Mesenchymal stem cell (in vitro differentiated cells and primary cell): ENCODE measurements at regions not wholly inside any gene's neighbourhood (a gene's known extent, or its start where the extent isn't known, plus 50 kb on each side); places are given as distances from the start of the nearest gene placed in this dataset.
"Not testable (repeated sequence)": the region's sequence is repeated elsewhere in the genome, so short reads cannot be mapped to it uniquely, and the experiment has no call there.

Experiments used
- DNase-seq: peaks from one replicate; pipeline ENCODE4 v3.0.0-alpha.2; 2013
- H2AFZ ChIP-seq: one replicate; pipeline ENCODE4 v1.6.1; 2013; ENCODE audit warnings: low read depth, mild to moderate bottlenecking, control low read depth, inconsistent platforms, low read length, moderate library complexity
- H2AK5ac ChIP-seq: 2 replicates; pipeline ENCODE4 v1.6.1; 2013; ENCODE audit warnings: low read length, moderate library complexity, mild to moderate bottlenecking, inconsistent platforms; ENCODE audit not compliant: severe bottlenecking
- H2BK120ac ChIP-seq: one replicate; pipeline ENCODE4 v1.6.1; 2013; ENCODE audit warnings: low read depth, mild to moderate bottlenecking, inconsistent platforms, low read length, moderate library complexity
- H2BK12ac ChIP-seq, 2 experiments: one replicate each; pipeline ENCODE4 v1.6.1; 2013; ENCODE audit warnings: inconsistent platforms in 2 of 2, low read length in 2 of 2, mild to moderate bottlenecking in 2 of 2, moderate library complexity in 2 of 2, control low read depth in 1 of 2
- H2BK15ac ChIP-seq: one replicate; pipeline ENCODE4 v1.6.1; 2013; ENCODE audit warnings: mild to moderate bottlenecking, low read depth, inconsistent platforms; ENCODE audit not compliant: poor library complexity, severe bottlenecking
- H2BK5ac ChIP-seq: 2 replicates; pipeline ENCODE4 v1.6.1; 2013; ENCODE audit warnings: low read depth, mild to moderate bottlenecking, low read length, control low read depth, inconsistent platforms; ENCODE audit not compliant: poor library complexity, severe bottlenecking
- H3K14ac ChIP-seq, 2 experiments: one replicate each; pipeline ENCODE4 v1.6.1; 2013; ENCODE audit warnings: inconsistent platforms in 2 of 2, low read length in 2 of 2, control low read depth in 1 of 2, mild to moderate bottlenecking in 1 of 2, moderate library complexity in 1 of 2
- H3K18ac ChIP-seq, 2 experiments: one replicate each; pipeline ENCODE4 v1.6.1; 2013; ENCODE audit warnings: inconsistent platforms in 2 of 2, low read length in 2 of 2, control low read depth in 1 of 2, low read depth in 1 of 2, mild to moderate bottlenecking in 1 of 2
- H3K23ac ChIP-seq, 2 experiments: one replicate each; pipeline ENCODE4 v1.6.1; 2013; ENCODE audit warnings: inconsistent platforms in 2 of 2, low read length in 2 of 2, mild to moderate bottlenecking in 2 of 2, moderate library complexity in 2 of 2, control low read depth in 1 of 2
- H3K27ac ChIP-seq: 2 replicates; pipeline ENCODE4 v1.5.1; 2013; ENCODE audit warnings: mild to moderate bottlenecking, moderate library complexity, low read length, control low read depth, inconsistent platforms; ENCODE audit not compliant: poor library complexity, severe bottlenecking
- H3K27me3 ChIP-seq, 2 experiments: 2 replicates each; pipeline versions ENCODE4 v1.6.1 to v1.7.0; 2013; ENCODE audit warnings: low read length in 2 of 2, mild to moderate bottlenecking in 2 of 2, moderate library complexity in 2 of 2, control low read depth in 1 of 2, inconsistent platforms in 1 of 2; ENCODE audit not compliant: control insufficient read depth in 1 of 2, insufficient read depth in 1 of 2
- H3K36me3 ChIP-seq, 2 experiments: 2 replicates each; pipeline versions ENCODE4 v1.6.1 to v1.7.0; 2013; ENCODE audit warnings: low read length in 2 of 2, control low read depth in 1 of 2, inconsistent platforms in 1 of 2, low read depth in 1 of 2, mild to moderate bottlenecking in 1 of 2; ENCODE audit not compliant: insufficient read depth in 2 of 2, control insufficient read depth in 1 of 2
- H3K4ac ChIP-seq, 2 experiments: one replicate each; pipeline ENCODE4 v1.6.1; 2013; ENCODE audit warnings: inconsistent platforms in 2 of 2, low read length in 2 of 2, mild to moderate bottlenecking in 2 of 2, moderate library complexity in 2 of 2, control low read depth in 1 of 2, low read depth in 1 of 2
- H3K4me1 ChIP-seq: 2 replicates; pipeline ENCODE4 v1.6.1; 2013; ENCODE audit warnings: low read depth, low read length, control low read depth; ENCODE audit not compliant: control insufficient read depth, insufficient read depth
- H3K4me2 ChIP-seq: 2 replicates; pipeline ENCODE4 v1.6.1; 2013; ENCODE audit warnings: low read length, mild to moderate bottlenecking, inconsistent platforms; ENCODE audit not compliant: poor library complexity, severe bottlenecking
- H3K4me3 ChIP-seq, 2 experiments: 2 replicates each; pipeline versions ENCODE4 v1.5.1 to v1.7.0; 2013; ENCODE audit warnings: low read length in 2 of 2, mild to moderate bottlenecking in 2 of 2, control low read depth in 1 of 2, low read depth in 1 of 2; ENCODE audit not compliant: insufficient read depth in 1 of 2
- H3K79me1 ChIP-seq: replicated peaks from 2 replicates; pipeline ENCODE4 v1.6.1; 2013; ENCODE audit warnings: mild to moderate bottlenecking, control low read depth, low read length, inconsistent platforms; ENCODE audit not compliant: poor library complexity, severe bottlenecking
- H3K9ac ChIP-seq: 2 replicates; pipeline ENCODE4 v1.7.0; 2013; ENCODE audit warnings: mild to moderate bottlenecking, low read length, moderate library complexity
- H3K9me3 ChIP-seq: 2 replicates; pipeline ENCODE4 v1.7.0; 2013; ENCODE audit warnings: mild to moderate bottlenecking, low read length; ENCODE audit not compliant: control insufficient read depth
- H4K8ac ChIP-seq: one replicate; pipeline ENCODE4 v1.6.1; 2013; ENCODE audit warnings: inconsistent platforms, mild to moderate bottlenecking, low read length, moderate library complexity
- H4K91ac ChIP-seq: one replicate; pipeline ENCODE4 v1.6.1; 2013; ENCODE audit warnings: mild to moderate bottlenecking, low read length, inconsistent platforms
- whole genome bisulfite sequencing: methylation state at CpG from one replicate; pipeline ENCODE4 v1.1.7; 2013; ENCODE audit warnings: mixed read lengths; 5-methylcytosine and 5-hydroxymethylcytosine counted together

DNA sequence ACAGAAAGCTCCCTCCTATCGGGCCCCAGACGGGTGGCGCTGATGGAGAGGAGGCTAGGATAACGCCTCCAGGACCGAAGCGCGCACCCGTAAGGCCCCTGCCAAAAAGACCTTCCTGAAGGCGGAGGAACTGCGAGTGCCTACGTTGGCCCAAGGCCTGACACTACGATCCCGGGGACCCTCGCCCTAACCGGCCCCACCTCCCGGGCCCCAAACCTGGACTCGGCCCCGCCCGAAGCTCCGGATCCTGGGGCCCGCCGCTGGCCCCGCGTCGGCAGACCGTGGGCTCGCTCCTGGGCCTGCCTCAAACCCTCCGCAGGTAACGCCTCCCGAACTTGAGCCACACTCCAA, 53.6 kb upstream of the ROPN1B start:
- H4K91ac ChIP-seq: peak overlapping the region; percentile 50
- H2AK5ac ChIP-seq, H2BK120ac ChIP-seq, H2BK5ac ChIP-seq, H3K4me1 ChIP-seq, H3K36me3 ChIP-seq, H3K27me3 ChIP-seq, DNase-seq, H3K23ac ChIP-seq, H3K79me1 ChIP-seq, H3K9me3 ChIP-seq, H3K14ac ChIP-seq, H2BK12ac ChIP-seq: not testable (repeated sequence)
- H2AFZ ChIP-seq: peak overlapping the region; percentile 63
- H2BK15ac ChIP-seq: peak overlapping the region; percentile 44
- H3K4me3 ChIP-seq: peak overlapping the region; percentile 60 to 85
- H3K4me2 ChIP-seq: peak overlapping the region; percentile 84
- under 1% methylated on average over 24 of the region's 30 CpGs for WGBS
- peak overlapping the region; percentile 72 for H3K27ac ChIP-seq
- peak overlapping the region; percentile 90 for H3K9ac ChIP-seq
- peak overlapping the region; percentile 43 to 87 for H3K18ac ChIP-seq
- H3K4ac ChIP-seq: peak overlapping the region in 1 of 2 experiments; percentile 49
- peak overlapping the region; percentile 19 for H4K8ac ChIP-seq

DNA sequence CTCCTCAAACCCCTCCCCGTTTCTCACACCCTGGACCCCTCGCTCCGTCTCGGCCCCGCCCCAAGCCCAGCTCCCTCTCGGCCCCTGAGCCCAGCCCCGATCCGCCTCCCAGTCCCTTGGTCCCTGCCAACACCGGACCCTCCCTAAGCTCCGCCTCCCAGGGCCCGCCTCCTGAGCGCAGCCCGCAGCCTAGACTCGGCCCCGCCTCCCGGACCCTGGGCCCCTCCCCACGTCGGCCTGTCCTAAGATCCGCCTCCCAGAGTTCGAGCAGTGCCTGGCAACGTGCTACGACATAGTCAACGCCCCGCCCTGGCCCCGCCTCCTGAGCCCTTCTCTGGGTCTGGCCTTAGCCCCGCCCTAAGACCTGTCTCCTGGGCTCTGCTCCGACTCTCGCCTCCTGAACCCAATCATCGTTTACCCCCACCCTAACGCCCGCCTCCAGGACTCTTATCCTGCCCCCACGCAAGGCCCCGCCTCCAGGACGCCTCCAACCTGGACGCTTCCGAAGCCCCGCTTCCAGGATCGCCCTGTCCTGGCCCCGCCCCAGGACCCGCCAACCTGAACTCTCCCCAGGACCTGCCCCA, 53.1 kb upstream of the ROPN1B start:
- H4K91ac ChIP-seq, H3K4me1 ChIP-seq, H3K18ac ChIP-seq, H3K36me3 ChIP-seq, H3K9me3 ChIP-seq, H3K4ac ChIP-seq, H3K23ac ChIP-seq, H3K27me3 ChIP-seq, H2BK5ac ChIP-seq, H2BK12ac ChIP-seq, H3K14ac ChIP-seq, H2BK120ac ChIP-seq, H2AK5ac ChIP-seq, H2AFZ ChIP-seq, H4K8ac ChIP-seq, H3K27ac ChIP-seq, H3K4me2 ChIP-seq, H3K79me1 ChIP-seq, H2BK15ac ChIP-seq: not testable (repeated sequence)
- peak overlapping the region; percentile 90 for H3K9ac ChIP-seq
- H3K4me3 ChIP-seq: peak overlapping the region; percentile 60 to 85
- peak; percentile 99 for DNase-seq
- WGBS: 1% methylated on average over 40 of the region's 40 CpGs

DNA sequence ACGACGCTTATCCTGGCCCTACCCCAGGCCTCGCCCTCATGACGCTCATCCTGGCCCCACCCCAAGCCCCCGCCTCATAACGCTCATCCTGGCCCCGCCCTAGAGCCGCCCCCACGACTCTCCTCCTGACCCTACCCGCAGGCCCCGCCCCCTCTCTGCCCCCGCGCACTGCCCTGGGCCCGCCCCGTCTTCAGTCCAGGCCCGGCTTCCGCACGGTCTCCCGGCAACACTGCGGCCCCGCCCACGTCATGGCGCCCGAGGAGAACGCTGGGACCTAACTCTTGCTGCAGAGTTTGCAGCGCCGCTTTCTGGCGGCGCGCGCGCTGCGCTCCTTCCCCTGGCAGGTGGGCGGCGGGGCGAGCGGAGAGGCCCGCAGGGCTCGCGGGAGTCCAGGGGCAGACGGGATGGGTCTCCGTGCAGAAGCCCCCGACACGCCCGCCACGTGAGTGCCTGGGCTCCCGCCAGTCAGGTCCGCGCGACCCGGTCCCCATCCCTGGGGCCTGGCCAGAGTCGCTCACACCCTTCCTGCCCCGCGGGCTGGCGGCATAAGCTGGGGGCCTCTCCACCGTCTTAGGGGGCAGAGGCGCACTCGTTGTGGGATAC, 52.5 kb upstream of the ROPN1B start:
- H3K14ac ChIP-seq: no peak overlapping the region
- no peaks in the 10 kb centered on the region for H3K27me3 ChIP-seq
- peak overlapping the region; percentile 5 for H2BK5ac ChIP-seq
- WGBS: under 1% methylated on average over 50 of the region's 58 CpGs
- H3K4me2 ChIP-seq: peak overlapping the region; percentile 72
- H2AK5ac ChIP-seq: no peak overlapping the region
- no peaks in the 10 kb centered on the region for H3K9me3 ChIP-seq
- peak overlapping the region; percentile 48 for H2AFZ ChIP-seq
- no peaks in the 10 kb centered on the region for H3K36me3 ChIP-seq
- peak overlapping the region in 1 of 2 experiments; percentile 44 for H3K18ac ChIP-seq
- H2BK12ac ChIP-seq: peak overlapping the region in 1 of 2 experiments; percentile 27
- H3K4ac ChIP-seq: peak overlapping the region in 1 of 2 experiments; percentile 19
- DNase-seq: peak; percentile 95
- H3K23ac ChIP-seq: no peak overlapping the region
- H2BK120ac ChIP-seq: peak overlapping the region; percentile 71
- H3K4me3 ChIP-seq: peak overlapping the region; percentile 73 to 88
- H3K4me1 ChIP-seq: peaks cover 6% of the 10 kb centered on the region
- peak overlapping the region; percentile 53 for H4K8ac ChIP-seq
- peak overlapping the region; percentile 82 for H2BK15ac ChIP-seq
- no peaks in the 10 kb centered on the region for H3K79me1 ChIP-seq
- H3K9ac ChIP-seq: peak overlapping the region; percentile 95
- H3K27ac ChIP-seq: peak overlapping the region; percentile 18
- no peak overlapping the region for H4K91ac ChIP-seq

DNA sequence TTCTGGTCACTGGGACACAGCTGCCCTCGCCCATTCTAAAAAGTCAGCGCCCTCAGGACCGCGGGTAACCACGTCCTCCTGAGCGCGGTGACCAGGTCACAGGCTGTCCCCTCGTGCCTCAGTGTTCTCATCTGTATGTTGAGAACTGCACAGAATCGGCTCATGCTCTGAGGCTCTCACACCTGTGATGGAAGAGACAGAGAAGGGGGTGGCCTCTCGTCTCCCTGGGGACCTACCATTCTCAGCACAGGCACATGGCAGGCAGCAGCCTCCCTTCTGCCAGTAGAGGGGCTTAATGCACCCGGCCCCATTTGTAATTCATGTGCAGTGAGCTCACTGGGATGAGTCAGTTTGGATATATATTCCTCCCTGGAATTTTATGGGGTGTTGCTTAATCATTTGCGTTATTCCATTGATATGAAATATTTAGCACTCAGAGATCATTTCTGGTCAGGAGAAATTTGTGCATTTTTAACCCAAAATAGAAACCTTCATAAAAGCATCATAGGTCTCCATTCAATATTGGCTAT, 51.9 kb upstream of the ROPN1B start:
- Histone ChIP-seq H3K23ac (peak overlapping the region in 1 of 2 experiments; percentile 3), H3K4me3 (peak overlapping the region; percentile 73 to 88), H2AFZ (peak overlapping the region; percentile 48), H3K27ac (peak overlapping the region; percentile 18), H3K4ac (peak overlapping the region in 1 of 2 experiments; percentile 19), H3K18ac (peak overlapping the region in 1 of 2 experiments; percentile 44), H3K4me2 (peak overlapping the region; percentile 72), H3K9ac (peak overlapping the region; percentile 95)
- H2BK120ac ChIP-seq, H2BK12ac ChIP-seq, H2BK15ac ChIP-seq, H3K9me3 ChIP-seq, H2AK5ac ChIP-seq, H3K79me1 ChIP-seq, H4K8ac ChIP-seq, H3K4me1 ChIP-seq, H3K27me3 ChIP-seq, H3K36me3 ChIP-seq, H3K14ac ChIP-seq, H2BK5ac ChIP-seq, H4K91ac ChIP-seq: not testable (repeated sequence)
- 1% methylated on average over 11 of the region's 12 CpGs for WGBS
- DNase-seq: peak; percentile 74
